ENCODE measurements at regions not wholly inside any gene's neighbourhood (a gene's known extent, or its start where the extent isn't known, plus 50 kb on each side); places are given as distances from the start of the nearest gene placed in this dataset.
"Not testable (repeated sequence)": the region's sequence is repeated elsewhere in the genome, so short reads cannot be mapped to it uniquely, and the experiment has no call there.

GRCh38 chr7:109836016-109836415 lies 1254.9 kb upstream of the LRRN3 start:
- no peak for DNase-seq

- no peak for DNase-seq
Measured at GRCh38 chr7:109842386-109842785, 1248.5 kb upstream of the LRRN3 start.

GRCh38 chr7:109844362-109844761 lies 1246.6 kb upstream of the LRRN3 start:
- no peak for DNase-seq

GRCh38 chr7:109864230-109864629 lies 1226.7 kb upstream of the LRRN3 start:
- DNase-seq = no peak

- DNase-seq = no peak
Measured at GRCh38 chr7:109868215-109868860, 1222.6 kb upstream of the LRRN3 start.

GRCh38 chr7:109873296-109873695 lies 1217.6 kb upstream of the LRRN3 start:
- no peak for DNase-seq

GRCh38 chr7:109879287-109879828 lies 1211.6 kb upstream of the LRRN3 start:
- DNase-seq = no peak

- no peak for DNase-seq
Measured at GRCh38 chr7:109890622-109891021, 1200.3 kb upstream of the LRRN3 start.

GRCh38 chr7:109893231-109893630 lies 1197.7 kb upstream of the LRRN3 start:
- no peak for DNase-seq

- no peak for DNase-seq
Measured at GRCh38 chr7:109895536-109895935, 1195.4 kb upstream of the LRRN3 start.

GRCh38 chr7:109901926-109902325 lies 1189.0 kb upstream of the LRRN3 start:
- DNase-seq = no peak

- not testable (repeated sequence) for DNase-seq
Measured at GRCh38 chr7:109905368-109906065, 1185.4 kb upstream of the LRRN3 start.

- DNase-seq = no peak
Measured at GRCh38 chr7:109915670-109916069, 1175.3 kb upstream of the LRRN3 start.

- no peak for DNase-seq
Measured at GRCh38 chr7:109926738-109927137, 1164.2 kb upstream of the LRRN3 start.

GRCh38 chr7:109930049-109930448 lies 1160.9 kb upstream of the LRRN3 start:
- DNase-seq = no peak

- DNase-seq = no peak
Measured at GRCh38 chr7:109939207-109939606, 1151.7 kb upstream of the LRRN3 start.

GRCh38 chr7:109945820-109946518 lies 1145.0 kb upstream of the LRRN3 start:
- no peak for DNase-seq

GRCh38 chr7:109950256-109950655 lies 1140.7 kb upstream of the LRRN3 start:
- no peak for DNase-seq

GRCh38 chr7:109950821-109951564 lies 1139.9 kb upstream of the LRRN3 start:
- DNase-seq = no peak

- no peak for DNase-seq
Measured at GRCh38 chr7:109951565-109951928, 1139.4 kb upstream of the LRRN3 start.

GRCh38 chr7:109955986-109956385 lies 1134.9 kb upstream of the LRRN3 start:
- no peak for DNase-seq

GRCh38 chr7:109956916-109957315 lies 1134.0 kb upstream of the LRRN3 start:
- DNase-seq = no peak

GRCh38 chr7:109963741-109964140 lies 1127.2 kb upstream of the LRRN3 start:
- no peak for DNase-seq
